Fibroblast of pulmonary artery (primary cell): ENCODE measurements at regions not wholly inside any gene's neighbourhood (a gene's known extent, or its start where the extent isn't known, plus 50 kb on each side); places are given as distances from the start of the nearest gene placed in this dataset.

Experiments
- DNase-seq: peaks from one replicate; pipeline ENCODE4 v3.0.0-alpha.2; 2010; ENCODE audit warnings: low read depth
- H3K4me3 ChIP-seq: replicated peaks from 2 replicates; pipeline ENCODE4 v1.5.1; 2011; ENCODE audit warnings: low read depth, mild to moderate bottlenecking, control low read depth, low read length, moderate library complexity
- CTCF ChIP-seq: IDR thresholded peaks from 2 replicates; pipeline ENCODE4 v1.5.1; 2011; ENCODE audit warnings: mild to moderate bottlenecking, control low read depth, low read length, inconsistent platforms; ENCODE audit errors: missing control alignments

- peak; percentile 9 for DNase-seq
- peak; percentile 45 for TF ChIP-seq CTCF
- H3K4me3 ChIP-seq: no peak overlapping the region
Observed at GRCh38 chr5:167261309-167262100, 1029.9 kb upstream of the WWC1 start.

DNA sequence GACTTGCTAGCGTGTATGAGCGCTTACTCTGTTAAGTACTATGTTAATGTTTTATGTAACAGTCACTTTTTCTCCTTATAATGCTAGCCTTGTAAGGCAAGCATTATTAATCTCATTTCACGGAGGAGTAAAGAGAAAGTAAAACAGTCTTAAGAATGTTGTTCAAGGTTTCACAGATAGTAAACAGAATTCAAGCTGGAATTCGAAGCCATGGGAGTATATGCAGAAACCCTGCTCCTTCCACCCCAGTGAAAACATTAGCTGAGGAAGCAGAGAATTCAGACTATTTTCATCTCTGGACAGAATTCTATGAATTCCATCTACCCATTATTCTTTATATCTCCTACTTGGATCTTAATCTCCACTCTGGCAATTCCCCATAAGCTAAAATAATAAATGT, 1028.3 kb upstream of the WWC1 start:
- no peak for TF ChIP-seq CTCF
- no peak for DNase-seq
- no peak overlapping the region for H3K4me3 ChIP-seq

- H3K4me3 ChIP-seq: no peak overlapping the region
- no peak for TF ChIP-seq CTCF
- no peak for DNase-seq
Observed at GRCh38 chr5:167264348-167264747, 1027.1 kb upstream of the WWC1 start.

GRCh38 chr5:167268337-167268736, 1023.1 kb upstream of the WWC1 start:
- TF ChIP-seq CTCF: no peak
- H3K4me3 ChIP-seq: no peak overlapping the region
- no peak for DNase-seq

DNA sequence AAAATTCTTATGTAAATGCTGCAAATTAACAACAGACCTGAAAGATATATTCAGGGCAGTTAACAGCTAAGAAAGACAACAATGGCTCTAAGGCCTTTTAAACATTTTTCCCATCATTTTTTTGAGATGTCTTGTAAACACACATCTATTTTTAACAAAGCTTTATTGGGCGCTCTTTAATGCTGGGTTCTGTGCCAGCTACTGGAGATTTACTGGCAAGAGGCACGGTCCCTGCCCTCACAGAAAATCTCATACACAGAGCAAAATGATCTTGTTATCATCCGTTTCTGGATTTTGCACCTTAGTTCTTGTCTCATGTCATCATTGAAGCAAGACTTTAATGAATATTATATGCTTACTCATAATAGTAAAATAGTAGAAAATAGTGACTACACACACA, 1022.3 kb upstream of the WWC1 start:
- no peak for DNase-seq
- no peak overlapping the region for H3K4me3 ChIP-seq
- no peak for TF ChIP-seq CTCF

DNA sequence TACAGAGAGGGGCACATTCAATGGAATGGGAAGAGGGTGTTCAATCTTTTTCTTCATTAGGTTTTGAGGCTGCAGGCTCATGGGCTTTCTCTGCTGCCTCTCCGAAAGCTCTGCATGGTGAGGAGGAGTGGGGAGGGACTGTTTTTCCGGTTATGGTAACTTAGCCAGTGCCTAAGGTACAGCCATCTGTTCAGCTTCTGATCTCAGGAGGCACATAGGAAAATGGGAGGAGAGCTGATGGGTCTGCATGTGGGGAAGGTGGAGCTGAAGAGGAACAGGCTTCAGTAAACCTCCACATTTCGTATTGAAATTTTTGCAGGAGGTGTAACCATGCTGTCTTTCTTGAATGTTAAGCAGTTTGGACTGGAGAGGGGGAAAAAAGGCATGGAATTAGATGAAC, 1020.4 kb upstream of the WWC1 start:
- no peak for TF ChIP-seq CTCF
- no peak for DNase-seq
- no peak overlapping the region for H3K4me3 ChIP-seq

- no peak for TF ChIP-seq CTCF
Observed at GRCh38 chr5:167271511-167271910, 1019.9 kb upstream of the WWC1 start.

More at GRCh38 chr5:167271511-167271910, 1019.9 kb upstream of the WWC1 start:
- H3K4me3 ChIP-seq: no peak overlapping the region
- no peak for DNase-seq
